GM23248 (cell line): ENCODE measurements at regions not wholly inside any gene's neighbourhood (a gene's known extent, or its start where the extent isn't known, plus 50 kb on each side); places are given as distances from the start of the nearest gene placed in this dataset.
A peak's percentile ranks its signal among the peaks of the same experiment; 100 is the strongest.
"Not testable (repeated sequence)": the region's sequence is repeated elsewhere in the genome, so short reads cannot be mapped to it uniquely, and the experiment has no call there.

Source experiments
- DNase-seq: peaks from one replicate; pipeline ENCODE4 v3.0.0-alpha.2; 2015
- H2AFZ ChIP-seq: fragments of 200-600 bp; sonication (generic); 2 replicates; pipeline ENCODE4 v1.6.1; 2016; ENCODE audit warnings: antibody characterized with exemption
- H3F3A ChIP-seq: fragments of 200-600 bp; sonication (generic); 2 replicates; pipeline ENCODE4 v1.6.1; 2016; ENCODE audit warnings: mild to moderate bottlenecking, antibody characterized with exemption, mixed run types; ENCODE audit not compliant: insufficient read depth
- H3K27ac ChIP-seq: fragments of 200-600 bp; sonication (generic); 2 replicates; pipeline ENCODE4 v1.5.1; 2016; ENCODE audit warnings: mild to moderate bottlenecking
- H3K27me3 ChIP-seq: fragments of 200-600 bp; sonication (generic); replicated peaks from 2 replicates; pipeline ENCODE4 v1.6.1; 2016; ENCODE audit warnings: mild to moderate bottlenecking; ENCODE audit not compliant: insufficient read depth
- H3K36me3 ChIP-seq: fragments of 200-600 bp; sonication (generic); 2 replicates; pipeline ENCODE4 v1.6.1; 2016; ENCODE audit warnings: low read depth, mild to moderate bottlenecking
- H3K4me1 ChIP-seq: fragments of 200-600 bp; sonication (generic); 2 replicates; pipeline ENCODE4 v1.6.1; 2016; ENCODE audit warnings: mild to moderate bottlenecking; ENCODE audit not compliant: insufficient read depth
- H3K4me2 ChIP-seq: fragments of 200-600 bp; sonication (generic); one replicate; pipeline ENCODE4 v1.6.1; 2016; ENCODE audit warnings: mild to moderate bottlenecking; ENCODE audit not compliant: unreplicated experiment
- H3K4me3 ChIP-seq: fragments of 200-600 bp; sonication (generic); 2 replicates; pipeline ENCODE4 v1.5.1; 2016; ENCODE audit warnings: mild to moderate bottlenecking
- H3K79me2 ChIP-seq: fragments of 200-600 bp; sonication (generic); 2 replicates; pipeline ENCODE4 v1.6.1; 2016; ENCODE audit warnings: mild to moderate bottlenecking; ENCODE audit not compliant: insufficient read depth
- H3K9ac ChIP-seq: fragments of 200-600 bp; sonication (generic); 2 replicates; pipeline ENCODE4 v1.6.1; 2016; ENCODE audit warnings: mild to moderate bottlenecking
- H3K9me2 ChIP-seq: fragments of 200-600 bp; sonication (generic); 2 replicates; pipeline ENCODE4 v1.6.1; 2016; ENCODE audit warnings: mixed run types, mild to moderate bottlenecking, moderate library complexity; ENCODE audit not compliant: insufficient read depth
- H3K9me3 ChIP-seq: fragments of 200-600 bp; sonication (generic); one replicate; pipeline ENCODE4 v1.6.1; 2017; ENCODE audit warnings: low read depth
- H4K20me1 ChIP-seq: fragments of 200-600 bp; sonication (generic); 2 replicates; pipeline ENCODE4 v1.6.0; 2016; ENCODE audit not compliant: insufficient read depth
- WGBS, 2 experiments: methylation state at CpG; one replicate each; pipeline ENCODE4 v1.1.6; 2015 to 2017; ENCODE audit warnings: low lambda C conversion rate in 2 of 2, low coverage in 1 of 2; ENCODE audit errors: missing lambda C conversion rate in 2 of 2; 5-methylcytosine and 5-hydroxymethylcytosine counted together
- in situ Hi-C: fragments of 300-500 bp; cut with MboI; formaldehyde crosslinking; loops from 2 replicates; pipeline ENCODE4 v1.15.0; 2020

GRCh38 chr1:120531455-120531854 lies 116.6 kb downstream of the NBPF8 start:
- Histone ChIP-seq H3K4me1 (peaks cover 11% of the 10 kb centered on the region), H3F3A (peaks cover 12% of the 10 kb centered on the region)
- H3K27me3 ChIP-seq, H2AFZ ChIP-seq, H3K27ac ChIP-seq, H3K4me2 ChIP-seq, H3K79me2 ChIP-seq, H3K9ac ChIP-seq, H3K4me3 ChIP-seq, H3K9me3 ChIP-seq, DNase-seq, H3K9me2 ChIP-seq, H4K20me1 ChIP-seq, H3K36me3 ChIP-seq, in situ Hi-C loops: not testable (repeated sequence)
- WGBS, 2 experiments: 74% methylated on average over 2 of the region's 3 CpGs; no CpG with 5 or more reads in 1 of the 2 experiments

- peak overlapping the region; percentile 25; the same call in 1 of the 2 replicates for H3K4me3 ChIP-seq
- H3F3A ChIP-seq: peaks cover 12% of the 10 kb centered on the region
- in situ Hi-C loops, H4K20me1 ChIP-seq, H2AFZ ChIP-seq, DNase-seq, H3K36me3 ChIP-seq, H3K9me2 ChIP-seq, H3K79me2 ChIP-seq, H3K27me3 ChIP-seq, H3K9me3 ChIP-seq: not testable (repeated sequence)
- peak overlapping the region; percentile 78 for H3K4me2 ChIP-seq
- H3K27ac ChIP-seq: peak overlapping the region; percentile 84
- WGBS, 2 experiments: 0% methylated on average over 2 of the region's 2 CpGs
- peaks cover 11% of the 10 kb centered on the region for H3K4me1 ChIP-seq
- H3K9ac ChIP-seq: peak overlapping the region; percentile 72
These were observed 119.7 kb downstream of the NBPF8 start for GRCh38 chr1:120534361-120535047.

- H3K4me1 ChIP-seq: peaks cover 11% of the 10 kb centered on the region
- H3K9me2 ChIP-seq, H3K9me3 ChIP-seq, H4K20me1 ChIP-seq, in situ Hi-C loops, H3K36me3 ChIP-seq, H2AFZ ChIP-seq, H3K27me3 ChIP-seq, H3K79me2 ChIP-seq: not testable (repeated sequence)
- 26 to 34% methylated on average over 1 of the region's 1 CpG for WGBS, 2 experiments
- peak; percentile 77 for DNase-seq
- peaks cover 12% of the 10 kb centered on the region for H3F3A ChIP-seq
- H3K4me2 ChIP-seq: peak overlapping the region; percentile 78
- peak overlapping the region; percentile 72 for H3K9ac ChIP-seq
- peak overlapping the region; percentile 84 for H3K27ac ChIP-seq
- peak overlapping the region; percentile 25; the same call in 1 of the 2 replicates for H3K4me3 ChIP-seq
These were observed 120.2 kb downstream of the NBPF8 start for GRCh38 chr1:120535052-120535451.

GRCh38 chr1:120541394-120541793 lies 126.6 kb downstream of the NBPF8 start:
- H2AFZ ChIP-seq, H4K20me1 ChIP-seq, H3K27me3 ChIP-seq, H3K4me3 ChIP-seq, H3F3A ChIP-seq, H3K36me3 ChIP-seq, H3K9me3 ChIP-seq, DNase-seq, H3K27ac ChIP-seq, H3K4me1 ChIP-seq, in situ Hi-C loops, H3K9me2 ChIP-seq, H3K4me2 ChIP-seq, H3K9ac ChIP-seq, H3K79me2 ChIP-seq: not testable (repeated sequence)
- 58 to 83% methylated on average over 1 of the region's 5 CpGs for WGBS, 2 experiments

GRCh38 chr1:120542365-120542764 lies 127.5 kb downstream of the NBPF8 start:
- H3F3A ChIP-seq, H3K9ac ChIP-seq, H3K79me2 ChIP-seq, H3K27me3 ChIP-seq, H4K20me1 ChIP-seq, H3K4me3 ChIP-seq, DNase-seq, H2AFZ ChIP-seq, H3K36me3 ChIP-seq, H3K4me2 ChIP-seq, H3K27ac ChIP-seq, in situ Hi-C loops, H3K9me2 ChIP-seq, H3K9me3 ChIP-seq, H3K4me1 ChIP-seq: not testable (repeated sequence)
- WGBS, 2 experiments: no CpG with 5 or more reads among the region's 2 CpGs

GRCh38 chr1:120542940-120543339 lies 128.1 kb downstream of the NBPF8 start:
- 71% methylated on average over 1 of the region's 2 CpGs; no CpG with 5 or more reads in 1 of the 2 experiments for WGBS, 2 experiments
- DNase-seq, H3K9ac ChIP-seq, H2AFZ ChIP-seq, H3K4me3 ChIP-seq, H3K9me2 ChIP-seq, H3K36me3 ChIP-seq, H3K9me3 ChIP-seq, H3K4me1 ChIP-seq, H3K4me2 ChIP-seq, H3K79me2 ChIP-seq, H3K27ac ChIP-seq, H3K27me3 ChIP-seq, H4K20me1 ChIP-seq, in situ Hi-C loops, H3F3A ChIP-seq: not testable (repeated sequence)

GRCh38 chr1:120544434-120544833 lies 129.6 kb downstream of the NBPF8 start:
- H3K36me3 ChIP-seq, H3K9me2 ChIP-seq, H3K4me2 ChIP-seq, H3K9ac ChIP-seq, H2AFZ ChIP-seq, H4K20me1 ChIP-seq, H3K27ac ChIP-seq, in situ Hi-C loops, H3K4me3 ChIP-seq, H3K4me1 ChIP-seq, H3F3A ChIP-seq, H3K9me3 ChIP-seq, H3K79me2 ChIP-seq, DNase-seq, H3K27me3 ChIP-seq: not testable (repeated sequence)
- WGBS, 2 experiments: 18 to 20% methylated on average over 2 of the region's 2 CpGs

GRCh38 chr1:120550335-120550734 lies 135.5 kb downstream of the NBPF8 start:
- H3K9me2 ChIP-seq, in situ Hi-C loops, H3K9ac ChIP-seq, H3K9me3 ChIP-seq, H4K20me1 ChIP-seq, H3K4me1 ChIP-seq, DNase-seq, H3K27ac ChIP-seq, H3F3A ChIP-seq, H3K36me3 ChIP-seq, H3K4me2 ChIP-seq, H3K4me3 ChIP-seq, H2AFZ ChIP-seq, H3K27me3 ChIP-seq: not testable (repeated sequence)
- peaks cover 36% of the 10 kb centered on the region for H3K79me2 ChIP-seq
- no CpG with 5 or more reads among the region's 2 CpGs for WGBS, 2 experiments
